Ascending aorta (tissue), 2 donors: ENCODE measurements at regions not wholly inside any gene's neighbourhood (a gene's known extent, or its start where the extent isn't known, plus 50 kb on each side); places are given as distances from the start of the nearest gene placed in this dataset.

Experiments used
- DNase-seq, 2 donors: peaks; one replicate each; pipeline ENCODE4 v3.0.0-alpha.2; 2019; ENCODE audit warnings: low spot score in 2 of 2
- H3K27ac ChIP-seq, 2 donors: fragments of 200-600 bp; sonication (generic); one replicate each; pipeline ENCODE4 v1.5.1; 2016 to 2017; ENCODE audit warnings: mild to moderate bottlenecking in 1 of 2
- H3K27me3 ChIP-seq: fragments of 200-600 bp; sonication (generic); one replicate; pipeline ENCODE4 v1.5.1; 2017
- H3K36me3 ChIP-seq, 2 donors: fragments of 200-600 bp; sonication (generic); one replicate each; pipeline ENCODE4 v1.5.1; 2016
- H3K4me1 ChIP-seq, 2 donors: fragments of 200-600 bp; sonication (generic); one replicate each; pipeline ENCODE4 v1.5.1; 2016 to 2017; ENCODE audit warnings: mild to moderate bottlenecking in 1 of 2
- H3K4me3 ChIP-seq, 2 donors: fragments of 200-600 bp; sonication (generic); one replicate each; pipeline ENCODE4 v1.5.1; 2016 to 2017; ENCODE audit warnings: mild to moderate bottlenecking in 1 of 2
- H3K9me3 ChIP-seq, 2 donors: fragments of 200-600 bp; sonication (generic); one replicate each; pipeline ENCODE4 v1.5.1; 2016
- intact Hi-C: fragments of 100-400 bp; cut with DNase I; formaldehyde crosslinking; loops from one replicate; pipeline ENCODE4 v1.15.1; 2023
- TF ChIP-seq, protein P1 (sequence below), 3 experiments: fragments of 200-600 bp in 2 of 3; fragments of 450-650 bp in 1 of 3; sonication (generic) in 2 of 3; IDR thresholded peaks; one replicate each; pipeline ENCODE4 v1.5.1; 2016 to 2019; ENCODE audit warnings: antibody characterized with exemption in 3 of 3, mild to moderate bottlenecking in 1 of 3, moderate library complexity in 1 of 3

DNA sequence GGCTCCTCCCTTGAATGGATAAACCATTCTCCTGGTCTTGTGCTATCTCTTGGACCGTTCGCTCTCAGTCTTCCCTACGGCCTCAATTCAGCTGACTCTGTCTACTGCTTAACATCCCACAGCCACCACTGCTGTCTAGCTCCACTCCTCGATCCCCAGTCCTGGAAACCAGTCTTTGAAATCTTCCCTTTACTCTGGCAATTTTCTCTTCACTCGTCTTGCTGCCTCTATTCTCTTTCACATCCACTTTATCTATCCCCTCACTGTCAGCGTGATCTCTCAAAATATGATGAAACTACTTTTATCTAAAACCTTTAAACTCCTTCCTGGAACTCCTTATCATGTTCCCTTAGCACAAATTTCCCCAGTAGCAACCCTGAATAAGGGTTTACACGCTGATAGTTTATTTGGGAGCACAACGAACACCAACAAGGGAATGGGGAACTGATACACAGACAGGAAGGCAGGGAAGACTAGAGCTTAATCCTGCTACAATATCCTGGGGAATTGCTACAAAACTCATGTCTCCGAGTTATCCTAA, 131.6 kb upstream of the SAMSN1 start:
- no peak overlapping the region for H3K4me3 ChIP-seq
- intact Hi-C loops = no loop called here
- no peak overlapping the region for H3K27ac ChIP-seq
- TF ChIP-seq, protein P1, sequence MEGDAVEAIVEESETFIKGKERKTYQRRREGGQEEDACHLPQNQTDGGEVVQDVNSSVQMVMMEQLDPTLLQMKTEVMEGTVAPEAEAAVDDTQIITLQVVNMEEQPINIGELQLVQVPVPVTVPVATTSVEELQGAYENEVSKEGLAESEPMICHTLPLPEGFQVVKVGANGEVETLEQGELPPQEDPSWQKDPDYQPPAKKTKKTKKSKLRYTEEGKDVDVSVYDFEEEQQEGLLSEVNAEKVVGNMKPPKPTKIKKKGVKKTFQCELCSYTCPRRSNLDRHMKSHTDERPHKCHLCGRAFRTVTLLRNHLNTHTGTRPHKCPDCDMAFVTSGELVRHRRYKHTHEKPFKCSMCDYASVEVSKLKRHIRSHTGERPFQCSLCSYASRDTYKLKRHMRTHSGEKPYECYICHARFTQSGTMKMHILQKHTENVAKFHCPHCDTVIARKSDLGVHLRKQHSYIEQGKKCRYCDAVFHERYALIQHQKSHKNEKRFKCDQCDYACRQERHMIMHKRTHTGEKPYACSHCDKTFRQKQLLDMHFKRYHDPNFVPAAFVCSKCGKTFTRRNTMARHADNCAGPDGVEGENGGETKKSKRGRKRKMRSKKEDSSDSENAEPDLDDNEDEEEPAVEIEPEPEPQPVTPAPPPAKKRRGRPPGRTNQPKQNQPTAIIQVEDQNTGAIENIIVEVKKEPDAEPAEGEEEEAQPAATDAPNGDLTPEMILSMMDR (IDR thresholded peaks at IDR 0.05) = no peak
- H3K36me3 ChIP-seq = no peaks in the 10 kb centered on the region
- no peak for DNase-seq
- H3K9me3 ChIP-seq = no peaks in the 10 kb centered on the region
- H3K27me3 ChIP-seq = no peaks in the 10 kb centered on the region
- no peaks in the 10 kb centered on the region for H3K4me1 ChIP-seq

DNA sequence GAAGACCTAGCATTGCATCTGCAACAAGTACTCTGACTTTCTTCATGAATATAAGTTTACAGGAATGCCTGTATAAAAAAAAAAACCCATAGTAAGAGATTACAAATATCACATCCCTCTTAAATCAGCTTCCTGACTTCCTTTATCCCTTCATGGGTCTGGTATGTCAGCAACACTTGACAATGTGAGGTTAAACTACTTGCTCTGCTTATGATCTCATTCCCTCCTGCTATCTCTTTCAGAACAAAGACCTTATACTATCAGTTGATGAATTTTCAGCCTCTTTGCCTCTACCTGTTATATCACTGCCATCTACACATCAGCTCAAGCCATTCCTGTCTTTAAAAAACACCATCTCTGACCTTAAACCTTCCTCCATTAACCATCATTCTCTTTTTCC, 130.9 kb upstream of the SAMSN1 start:
- Histone ChIP-seq H3K4me3 (no peak overlapping the region), H3K36me3 (no peaks in the 10 kb centered on the region), H3K27me3 (no peaks in the 10 kb centered on the region), H3K27ac (no peak overlapping the region), H3K4me1 (no peaks in the 10 kb centered on the region), H3K9me3 (no peaks in the 10 kb centered on the region)
- intact Hi-C loops = no loop called here
- DNase-seq = no peak
- TF ChIP-seq, protein P1 (IDR thresholded peaks at IDR 0.05) = no peak

DNA sequence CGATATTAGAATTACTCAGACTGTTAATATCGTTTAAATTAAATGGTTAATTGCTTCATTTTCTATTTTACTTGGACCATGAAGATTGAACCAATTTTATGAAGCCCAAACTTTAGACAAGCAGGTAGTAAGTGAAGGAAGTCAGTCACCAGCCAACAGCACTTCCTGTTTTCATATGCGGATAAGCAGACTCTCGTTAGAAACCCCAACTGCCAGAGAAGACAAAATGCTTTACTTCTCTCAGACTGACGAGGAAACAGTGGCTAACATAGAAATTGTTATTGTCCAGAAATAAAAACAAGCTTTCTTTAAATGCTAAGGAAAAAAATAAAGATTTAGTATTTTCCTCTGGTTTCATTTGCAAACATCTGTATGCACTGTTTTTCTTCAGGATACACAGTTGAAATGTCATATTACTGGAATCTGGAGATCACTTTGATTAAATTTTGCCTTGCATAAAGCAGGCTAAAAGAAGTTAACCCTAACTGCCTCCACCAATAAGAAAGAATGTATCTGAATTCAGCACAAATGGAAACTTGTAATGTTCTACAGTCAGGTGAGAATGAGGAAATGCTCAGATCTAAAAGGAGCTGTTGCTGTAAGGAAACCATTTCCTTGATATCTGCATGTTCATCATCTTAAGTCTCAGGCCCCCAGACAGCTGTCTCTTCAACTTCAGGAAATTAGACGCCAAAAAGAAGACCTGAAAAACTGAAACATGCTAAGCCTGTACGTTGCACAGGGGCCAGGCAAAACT, 129.8 kb upstream of the SAMSN1 start:
- no peak for DNase-seq
- H3K27me3 ChIP-seq = no peaks in the 10 kb centered on the region
- TF ChIP-seq, protein P1 (IDR thresholded peaks at IDR 0.05) = no peak
- no peak overlapping the region for H3K4me3 ChIP-seq
- no peaks in the 10 kb centered on the region for H3K36me3 ChIP-seq
- no peaks in the 10 kb centered on the region for H3K9me3 ChIP-seq
- intact Hi-C loops = no loop called here
- no peak overlapping the region for H3K27ac ChIP-seq
- no peaks in the 10 kb centered on the region for H3K4me1 ChIP-seq

DNA sequence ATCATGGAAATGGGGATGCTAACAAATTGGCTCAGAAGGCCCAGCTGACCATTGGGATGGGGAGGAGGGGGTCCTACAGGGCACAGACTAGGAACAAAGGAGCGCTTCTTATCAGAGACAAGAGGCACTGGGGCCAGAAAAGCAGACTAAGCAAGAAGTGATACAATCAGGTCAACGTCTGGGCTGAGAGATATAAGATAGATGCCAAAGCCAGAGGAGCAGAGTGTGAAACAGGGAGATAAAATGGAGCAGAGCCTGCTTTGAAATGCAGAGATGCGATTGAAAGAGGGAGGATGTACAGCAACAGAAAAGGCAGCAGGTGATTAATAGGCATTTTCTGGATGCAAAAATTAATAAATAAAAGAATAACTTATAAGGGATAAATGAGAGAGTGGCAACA, 127.5 kb upstream of the SAMSN1 start:
- DNase-seq = no peak

DNA sequence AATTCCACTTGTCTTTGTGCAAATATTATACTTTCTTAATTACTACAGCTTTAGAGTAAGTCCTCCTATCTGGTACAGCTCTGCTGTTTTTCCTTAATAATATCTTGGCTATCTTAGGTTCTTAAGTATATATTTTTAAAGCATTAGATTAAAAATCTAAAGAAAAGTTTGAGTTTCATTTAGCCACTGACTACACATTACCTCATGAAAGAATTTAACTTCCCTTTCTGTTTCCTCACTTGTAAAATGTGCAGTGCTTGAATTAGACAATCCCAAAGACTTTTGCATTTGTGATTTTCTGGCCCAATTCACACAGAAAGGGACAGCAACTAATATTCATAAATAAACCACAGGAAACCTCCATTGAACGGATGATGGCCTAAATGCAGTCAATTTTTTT, 126.4 kb upstream of the SAMSN1 start:
- Histone ChIP-seq H3K4me1 (no peaks in the 10 kb centered on the region), H3K36me3 (no peaks in the 10 kb centered on the region), H3K27me3 (no peaks in the 10 kb centered on the region), H3K9me3 (no peaks in the 10 kb centered on the region), H3K4me3 (no peak overlapping the region), H3K27ac (no peak overlapping the region)
- DNase-seq = no peak
- TF ChIP-seq, protein P1 (IDR thresholded peaks at IDR 0.05) = no peak
- intact Hi-C loops = no loop called here

More for the DNA sequence above, 127.5 kb upstream of the SAMSN1 start:
- TF ChIP-seq, protein P1 (IDR thresholded peaks at IDR 0.05) = no peak
- intact Hi-C loops = no loop called here
- H3K4me3 ChIP-seq = no peak overlapping the region
- no peaks in the 10 kb centered on the region for H3K27me3 ChIP-seq
- no peaks in the 10 kb centered on the region for H3K36me3 ChIP-seq
- H3K27ac ChIP-seq = no peak overlapping the region
- no peaks in the 10 kb centered on the region for H3K4me1 ChIP-seq
- no peaks in the 10 kb centered on the region for H3K9me3 ChIP-seq
